ENCODE measurements at regions not wholly inside any gene's neighbourhood (a gene's known extent, or its start where the extent isn't known, plus 50 kb on each side); places are given as distances from the start of the nearest gene placed in this dataset.
"Not testable (repeated sequence)": the region's sequence is repeated elsewhere in the genome, so short reads cannot be mapped to it uniquely, and the experiment has no call there.

DNA sequence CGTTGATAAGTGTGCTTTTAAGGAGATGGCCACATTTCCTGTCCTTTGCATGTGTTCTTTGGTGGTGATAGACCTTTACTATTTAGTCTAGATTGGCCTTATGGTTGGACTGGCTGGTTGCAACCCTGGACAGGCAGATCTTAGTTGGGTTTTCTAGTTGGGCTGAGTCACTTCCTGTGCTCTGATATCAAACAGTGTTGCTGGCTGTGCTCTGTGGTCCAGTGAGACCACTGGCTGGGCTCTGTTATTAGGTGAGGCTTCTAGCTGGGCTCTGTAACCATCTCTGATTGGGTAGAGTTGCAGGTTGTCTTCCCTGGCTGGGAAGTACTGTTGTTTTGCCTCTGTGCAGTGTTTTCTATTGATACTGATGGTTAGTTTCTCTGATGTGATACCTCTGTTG is 432.5 kb downstream of the LRRC70 start:
- no peak overlapping the region for H3K4me3 ChIP-seq
- H3K9me3 ChIP-seq, result peaks cover 0 to 4% (median 0%) of the 10 kb centered on the region in 4 donors
- no peak for DNase-seq
- no peak for TF ChIP-seq POLR2A (IDR thresholded peaks at IDR 0.05)
- TF ChIP-seq, protein P1, sequence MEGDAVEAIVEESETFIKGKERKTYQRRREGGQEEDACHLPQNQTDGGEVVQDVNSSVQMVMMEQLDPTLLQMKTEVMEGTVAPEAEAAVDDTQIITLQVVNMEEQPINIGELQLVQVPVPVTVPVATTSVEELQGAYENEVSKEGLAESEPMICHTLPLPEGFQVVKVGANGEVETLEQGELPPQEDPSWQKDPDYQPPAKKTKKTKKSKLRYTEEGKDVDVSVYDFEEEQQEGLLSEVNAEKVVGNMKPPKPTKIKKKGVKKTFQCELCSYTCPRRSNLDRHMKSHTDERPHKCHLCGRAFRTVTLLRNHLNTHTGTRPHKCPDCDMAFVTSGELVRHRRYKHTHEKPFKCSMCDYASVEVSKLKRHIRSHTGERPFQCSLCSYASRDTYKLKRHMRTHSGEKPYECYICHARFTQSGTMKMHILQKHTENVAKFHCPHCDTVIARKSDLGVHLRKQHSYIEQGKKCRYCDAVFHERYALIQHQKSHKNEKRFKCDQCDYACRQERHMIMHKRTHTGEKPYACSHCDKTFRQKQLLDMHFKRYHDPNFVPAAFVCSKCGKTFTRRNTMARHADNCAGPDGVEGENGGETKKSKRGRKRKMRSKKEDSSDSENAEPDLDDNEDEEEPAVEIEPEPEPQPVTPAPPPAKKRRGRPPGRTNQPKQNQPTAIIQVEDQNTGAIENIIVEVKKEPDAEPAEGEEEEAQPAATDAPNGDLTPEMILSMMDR (IDR thresholded peaks at IDR 0.05), result no peak
- no peaks in the 10 kb centered on the region for H3K27me3 ChIP-seq
- no peaks in the 10 kb centered on the region for H3K4me1 ChIP-seq
- no peak overlapping the region for H3K27ac ChIP-seq
- H3K36me3 ChIP-seq, result no peaks in the 10 kb centered on the region

DNA sequence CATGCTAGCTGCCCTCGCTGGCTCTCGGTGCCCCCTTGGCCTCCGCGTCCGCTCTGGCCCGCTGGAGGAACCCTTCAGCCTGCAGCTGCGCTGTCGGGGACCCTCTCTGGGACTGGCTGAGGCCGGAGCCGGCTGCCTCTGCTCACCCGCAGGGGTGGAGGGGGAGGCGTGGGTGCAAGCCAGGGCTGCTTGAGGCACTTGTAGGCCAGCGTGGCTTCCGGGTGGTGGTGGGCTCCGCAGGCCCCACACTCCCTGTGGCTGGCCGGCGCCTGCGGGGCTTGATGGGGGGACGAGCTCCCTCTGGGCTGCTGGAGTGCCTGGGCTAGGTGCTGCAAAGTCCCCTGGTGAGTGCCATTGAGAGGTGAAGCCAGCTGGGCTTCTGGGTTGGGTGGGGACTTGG is 429.6 kb downstream of the LRRC70 start:
- Histone ChIP-seq H3K27ac (no peak overlapping the region), H3K27me3 (no peaks in the 10 kb centered on the region), H3K9me3 (peaks cover 0 to 4% (median 0%) of the 10 kb centered on the region in 4 donors), H3K36me3 (no peaks in the 10 kb centered on the region), H3K4me3 (no peak overlapping the region), H3K4me1 (no peaks in the 10 kb centered on the region)
- TF ChIP-seq POLR2A (IDR thresholded peaks at IDR 0.05), result no peak
- TF ChIP-seq, protein P1 (IDR thresholded peaks at IDR 0.05), result no peak
- DNase-seq, result no peak

DNA sequence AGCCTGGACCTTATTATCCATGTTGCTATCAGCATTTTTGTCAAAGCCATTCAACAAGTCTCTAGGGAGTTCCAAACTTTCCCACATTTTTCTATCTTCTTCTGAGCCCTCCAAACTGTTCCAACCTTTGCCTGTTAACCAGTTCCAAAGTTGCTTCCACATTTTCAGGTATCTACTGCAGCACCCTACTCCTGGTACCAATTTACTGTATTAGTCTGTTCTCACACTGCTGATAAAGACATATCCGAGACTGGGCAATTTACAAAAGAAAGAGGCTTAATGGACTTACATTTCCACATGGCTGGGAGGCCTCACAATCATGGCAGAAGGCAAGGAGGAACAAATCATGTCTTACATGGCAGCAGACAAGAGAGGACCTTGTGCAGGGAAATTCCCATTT is 416.2 kb downstream of the LRRC70 start:
- H3K27ac ChIP-seq, result not testable (repeated sequence)

DNA sequence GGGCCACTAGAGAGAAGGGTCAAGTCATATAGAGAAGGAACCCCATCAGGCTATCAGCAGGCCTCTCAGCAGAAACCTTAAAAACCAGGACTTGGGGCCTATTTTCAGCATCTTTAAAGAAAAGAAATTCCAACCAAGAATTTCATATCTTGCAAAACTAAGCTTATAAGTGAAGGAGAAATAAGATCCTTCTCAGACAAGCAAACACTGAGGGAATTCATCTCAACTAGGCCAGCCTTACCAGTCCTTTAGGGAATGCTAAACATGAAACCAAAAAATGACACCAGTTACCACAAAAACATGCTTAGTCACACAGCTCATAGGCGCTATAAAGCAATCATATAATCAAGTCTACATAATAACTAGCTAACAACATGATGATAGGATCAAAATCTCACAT is 407.1 kb downstream of the LRRC70 start:
- no peak for DNase-seq
- no peaks in the 10 kb centered on the region for H3K36me3 ChIP-seq
- no peak for TF ChIP-seq POLR2A (IDR thresholded peaks at IDR 0.05)
- no peak overlapping the region for H3K27ac ChIP-seq
- H3K4me1 ChIP-seq, result no peaks in the 10 kb centered on the region
- H3K9me3 ChIP-seq, result no peaks in the 10 kb centered on the region
- no peaks in the 10 kb centered on the region for H3K27me3 ChIP-seq
- no peak overlapping the region for H3K4me3 ChIP-seq

More for the DNA sequence above, 416.2 kb downstream of the LRRC70 start:
- not testable (repeated sequence) for H3K36me3 ChIP-seq, H3K4me1 ChIP-seq, H3K27me3 ChIP-seq, H3K4me3 ChIP-seq, H3K9me3 ChIP-seq, DNase-seq

DNA sequence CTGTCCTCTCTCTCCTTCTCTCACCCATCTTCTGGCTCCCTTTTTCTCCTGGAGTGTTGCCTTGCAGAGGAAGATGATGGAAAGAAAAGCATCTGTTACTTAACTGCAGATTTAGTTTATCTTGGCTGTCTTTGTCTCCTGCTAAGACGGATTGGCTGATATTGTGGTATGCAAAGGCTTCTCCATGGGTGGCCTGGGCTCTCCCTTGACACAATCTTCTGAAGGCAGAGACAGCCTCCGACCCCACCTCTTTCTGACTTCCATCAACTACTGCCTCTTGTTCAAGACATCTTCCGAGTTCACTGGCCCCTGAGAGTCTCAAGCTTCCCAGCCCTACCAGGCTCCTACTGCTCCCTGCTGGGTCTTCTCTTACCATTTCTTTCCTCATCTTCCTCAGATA is 403.7 kb downstream of the LRRC70 start:
- Histone ChIP-seq H3K36me3 (no peaks in the 10 kb centered on the region), H3K27ac (no peak overlapping the region), H3K4me3 (no peak overlapping the region), H3K27me3 (no peaks in the 10 kb centered on the region), H3K9me3 (no peaks in the 10 kb centered on the region), H3K4me1 (no peaks in the 10 kb centered on the region)
- no peak for TF ChIP-seq POLR2A (IDR thresholded peaks at IDR 0.05)
- TF ChIP-seq, protein P1 (IDR thresholded peaks at IDR 0.05), result no peak
- DNase-seq, result no peak

DNA sequence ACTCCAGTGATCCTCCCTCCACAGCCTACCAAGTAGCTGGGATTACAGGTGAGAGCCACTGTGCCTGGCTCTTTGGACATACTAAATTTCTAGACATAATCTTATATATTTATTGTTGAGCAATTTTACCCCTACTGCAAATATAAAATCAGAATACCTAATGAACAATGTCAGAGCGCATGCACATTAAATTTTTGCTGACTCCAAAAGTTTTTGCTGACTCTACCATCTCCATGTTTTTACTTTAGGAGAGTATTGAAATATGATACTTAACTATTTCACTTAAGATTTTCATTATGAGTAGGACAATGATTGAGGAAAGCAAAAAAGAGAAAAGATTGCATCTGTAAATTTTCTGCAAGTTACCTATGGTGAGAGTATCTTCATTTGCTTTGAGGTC is 402.3 kb downstream of the LRRC70 start:
- no peaks in the 10 kb centered on the region for H3K27me3 ChIP-seq
- H3K9me3 ChIP-seq, result no peaks in the 10 kb centered on the region
- H3K36me3 ChIP-seq, result no peaks in the 10 kb centered on the region
- TF ChIP-seq, protein P1 (IDR thresholded peaks at IDR 0.05), result no peak
- TF ChIP-seq POLR2A (IDR thresholded peaks at IDR 0.05), result no peak
- DNase-seq, result no peak
- no peak overlapping the region for H3K4me3 ChIP-seq
- no peak overlapping the region for H3K27ac ChIP-seq
- no peaks in the 10 kb centered on the region for H3K4me1 ChIP-seq

DNA sequence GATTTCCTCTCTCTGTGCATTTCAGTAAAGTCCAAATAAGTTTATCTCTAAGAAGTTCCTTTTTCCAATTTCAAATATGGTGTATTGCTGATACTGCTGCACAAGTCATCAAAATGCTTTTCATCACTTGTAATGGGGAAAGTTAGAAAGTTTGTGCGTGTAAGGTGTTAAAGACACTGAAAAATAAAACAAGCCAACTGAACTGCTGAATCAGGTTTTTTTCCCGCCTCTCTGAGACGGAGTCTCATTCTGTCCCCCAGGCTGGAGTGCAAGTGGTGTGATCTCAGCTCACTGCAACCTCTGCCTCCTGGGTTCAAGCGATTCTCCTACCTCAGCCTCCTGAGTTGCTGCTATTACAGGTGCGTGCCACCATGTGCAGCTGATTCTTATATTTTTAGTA is 400.9 kb downstream of the LRRC70 start:
- Histone ChIP-seq H3K27ac (no peak overlapping the region), H3K4me1 (no peaks in the 10 kb centered on the region), H3K36me3 (no peaks in the 10 kb centered on the region), H3K9me3 (no peaks in the 10 kb centered on the region), H3K27me3 (no peaks in the 10 kb centered on the region), H3K4me3 (no peak overlapping the region)
- no peak for DNase-seq
- TF ChIP-seq, protein P1 (IDR thresholded peaks at IDR 0.05), result no peak
- TF ChIP-seq POLR2A (IDR thresholded peaks at IDR 0.05), result no peak

All from Peyer's patch (tissue), 4 donors.